Fibroblast of skin of scalp (primary cell): ENCODE measurements at regions not wholly inside any gene's neighbourhood (a gene's known extent, or its start where the extent isn't known, plus 50 kb on each side); places are given as distances from the start of the nearest gene placed in this dataset.
"Not testable (repeated sequence)": the region's sequence is repeated elsewhere in the genome, so short reads cannot be mapped to it uniquely, and the experiment has no call there.

Source experiments
- DNase-seq: peaks from one replicate; pipeline ENCODE4 v3.0.0-alpha.2; 2013

DNA sequence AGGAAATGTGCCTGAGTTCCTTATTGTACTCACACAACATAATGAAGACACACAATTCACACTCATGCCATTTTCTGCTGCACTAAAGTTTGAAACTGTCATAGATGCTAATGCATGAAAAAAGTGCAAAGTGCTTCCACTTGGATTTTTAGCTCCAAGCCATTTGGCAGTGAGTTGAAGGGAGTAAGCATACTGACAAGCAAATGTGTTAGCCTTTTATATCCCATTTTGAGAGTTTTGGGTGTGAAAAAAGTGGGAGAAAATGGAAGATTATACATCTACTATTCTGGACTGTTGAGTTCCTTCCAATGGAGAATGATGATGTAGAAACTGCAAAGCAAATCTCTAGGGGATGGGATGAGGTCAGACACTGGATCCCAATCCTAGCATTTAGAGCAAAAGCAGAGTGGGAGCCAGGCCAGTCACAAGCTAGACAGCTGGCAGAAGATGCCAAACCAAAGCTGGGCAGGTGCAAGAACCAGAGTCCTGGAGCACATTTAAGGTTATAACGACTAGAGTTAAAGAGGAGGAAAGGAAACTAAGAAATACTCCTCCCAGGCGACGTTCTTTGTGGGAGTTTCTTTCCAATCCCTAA is 216.8 kb downstream of the FBXO8 start:
- no peak for DNase-seq

- no peak for DNase-seq
Measured at GRCh38 chr4:174062831-174063230, 220.6 kb downstream of the FBXO8 start.

GRCh38 chr4:174061026-174061425 is 222.4 kb downstream of the FBXO8 start:
- DNase-seq: no peak

DNA sequence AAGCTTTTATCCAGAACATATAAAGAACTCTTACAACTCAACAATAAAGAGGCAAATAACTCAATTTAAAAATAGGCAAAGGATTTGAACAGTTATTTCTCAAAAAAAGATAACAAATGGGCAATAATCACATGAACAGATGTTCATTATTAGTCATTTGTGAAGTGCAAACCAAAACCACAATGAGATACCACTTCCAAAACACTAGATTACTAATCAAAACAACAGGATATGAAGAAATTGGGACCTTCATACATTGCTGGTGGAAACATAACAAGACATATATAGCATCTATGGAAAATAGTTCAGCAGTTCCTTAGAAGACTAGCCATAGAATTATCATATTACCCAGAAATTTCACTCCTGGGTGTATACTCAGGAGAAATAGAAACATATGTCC is 224.6 kb downstream of the FBXO8 start:
- no peak for DNase-seq

DNA sequence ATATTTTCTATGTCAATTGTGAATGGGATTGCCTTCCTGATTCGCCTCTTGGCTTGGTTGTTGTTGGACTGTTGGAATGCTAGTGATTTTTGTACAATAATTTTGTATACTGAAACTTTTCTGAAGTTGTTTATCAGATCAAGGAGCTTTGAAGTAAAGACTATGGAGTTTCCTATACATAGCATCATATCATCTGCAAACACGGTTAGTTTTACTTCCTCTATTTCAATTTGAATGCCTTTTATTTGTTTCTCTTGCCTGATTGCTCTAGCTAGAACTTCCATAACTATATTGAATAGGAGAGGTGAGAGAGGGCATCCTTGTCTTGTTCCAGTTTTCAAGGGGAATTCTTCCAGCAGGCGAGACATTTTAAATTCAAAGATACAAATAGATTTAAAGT is 226.5 kb downstream of the FBXO8 start:
- no peak for DNase-seq

GRCh38 chr4:174055344-174055743 is 228.1 kb downstream of the FBXO8 start:
- no peak for DNase-seq

GRCh38 chr4:174053895-174054294 is 229.6 kb downstream of the FBXO8 start:
- DNase-seq: no peak

DNA sequence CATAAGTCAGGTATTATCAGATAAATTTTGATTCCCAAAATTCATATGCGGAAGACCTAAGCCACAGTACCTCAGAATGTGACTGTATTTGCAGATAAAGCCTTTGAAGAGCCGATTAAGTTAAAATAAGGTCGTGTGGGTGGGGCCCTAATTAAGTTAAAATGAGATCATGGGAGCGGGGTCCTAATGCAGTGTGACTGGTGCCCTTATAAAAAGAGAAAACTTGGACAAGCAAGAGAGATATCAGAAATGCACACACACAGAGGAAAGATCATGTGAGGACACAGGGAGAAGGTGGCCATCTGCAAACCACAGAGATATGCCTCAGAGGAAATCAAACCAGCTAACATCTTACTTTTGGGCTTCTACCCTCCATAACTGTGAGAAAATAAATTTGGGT is 236.1 kb downstream of the FBXO8 start:
- DNase-seq: no peak

GRCh38 chr4:174045829-174046228 is 237.6 kb downstream of the FBXO8 start:
- DNase-seq: not testable (repeated sequence)

DNA sequence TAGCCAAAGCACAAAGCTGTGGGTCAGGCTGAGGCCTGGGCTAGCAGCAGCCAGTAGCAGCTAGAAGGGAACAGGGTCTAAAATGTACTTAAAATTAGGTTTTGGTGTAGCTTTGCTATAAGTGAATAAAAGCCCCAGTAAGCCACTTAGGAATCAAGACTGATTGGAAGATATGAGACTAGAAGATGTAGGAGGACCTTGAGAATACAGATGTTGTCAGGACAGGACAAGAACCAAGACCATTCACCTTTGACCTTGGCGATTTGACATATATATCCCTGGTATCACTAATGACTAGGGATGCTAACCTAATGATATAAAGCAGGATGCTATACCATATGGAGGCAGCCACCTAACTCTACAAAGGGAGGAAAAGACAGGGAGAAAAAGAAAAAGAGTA is 238.1 kb downstream of the FBXO8 start:
- no peak for DNase-seq

DNA sequence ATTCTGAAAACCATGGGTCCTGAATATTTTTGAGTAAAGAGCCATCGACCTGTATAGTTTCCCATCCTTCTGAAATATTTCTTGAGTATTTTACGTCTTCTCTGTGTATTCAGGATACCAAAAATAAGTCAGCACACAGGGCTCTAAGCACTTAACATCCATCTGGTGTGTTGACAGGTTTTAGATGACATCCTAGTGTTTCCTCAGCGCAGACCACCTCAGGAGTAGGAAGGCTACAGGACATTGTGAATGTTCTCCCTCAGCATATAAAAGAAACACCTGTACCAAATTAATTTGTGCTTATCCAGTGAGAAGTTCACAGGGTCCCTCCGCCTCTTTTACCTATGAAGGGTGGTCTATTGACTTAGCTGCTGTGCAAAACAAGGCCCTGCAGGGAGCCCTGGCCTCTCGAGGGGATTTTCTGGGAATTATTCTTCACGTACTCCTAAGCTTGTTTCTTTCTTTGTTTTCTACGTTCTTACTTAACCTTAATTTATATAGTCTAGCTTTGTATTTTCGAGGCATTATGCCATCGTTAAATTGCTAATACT is 241.8 kb downstream of the FBXO8 start:
- DNase-seq: no peak

DNA sequence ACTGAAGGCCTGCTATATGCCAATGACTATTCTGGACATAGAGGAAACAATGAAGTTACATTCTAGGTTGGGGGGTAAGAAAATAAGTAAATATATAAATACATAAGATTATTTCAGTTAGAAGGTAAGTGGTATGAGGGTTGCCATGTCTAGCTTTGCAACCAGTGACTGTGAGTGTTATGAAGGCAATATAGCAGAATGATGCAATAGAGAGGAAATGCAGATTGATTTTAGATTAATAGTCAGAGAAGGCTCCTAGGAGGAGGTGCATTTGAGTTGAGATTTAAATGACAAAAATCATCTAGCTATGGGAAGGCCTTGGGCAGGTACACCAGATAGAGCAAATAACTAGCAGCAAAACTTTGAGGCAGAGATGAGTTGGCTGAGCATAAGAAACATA is 243.2 kb downstream of the FBXO8 start:
- DNase-seq: no peak

GRCh38 chr4:174038481-174038880 is 245.0 kb downstream of the FBXO8 start:
- DNase-seq: no peak

- DNase-seq: no peak
Measured at GRCh38 chr4:174037631-174038030, 245.8 kb downstream of the FBXO8 start.

- no peak for DNase-seq
Measured at GRCh38 chr4:174037049-174037448, 246.4 kb downstream of the FBXO8 start.

GRCh38 chr4:174036576-174036975 is 246.9 kb downstream of the FBXO8 start:
- no peak for DNase-seq

DNA sequence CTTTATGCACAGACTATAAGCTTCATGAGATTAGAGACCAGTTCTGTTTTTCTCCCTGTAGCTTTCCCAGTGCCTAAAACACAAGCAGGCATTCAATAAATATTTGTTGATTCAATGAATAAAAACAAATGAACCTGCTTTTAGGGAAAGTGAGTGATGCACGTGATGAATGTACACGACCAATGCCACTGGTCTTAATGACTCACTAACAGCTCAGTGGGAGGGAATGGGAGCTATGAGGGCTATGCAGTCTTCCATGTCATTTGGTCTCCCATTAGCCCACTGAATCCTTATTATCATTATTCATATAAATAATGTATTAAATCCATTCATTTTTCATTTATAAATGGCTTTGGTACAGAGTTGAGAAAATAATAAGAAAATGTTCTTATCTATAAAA is 247.4 kb downstream of the FBXO8 start:
- peak; percentile 10 for DNase-seq

DNA sequence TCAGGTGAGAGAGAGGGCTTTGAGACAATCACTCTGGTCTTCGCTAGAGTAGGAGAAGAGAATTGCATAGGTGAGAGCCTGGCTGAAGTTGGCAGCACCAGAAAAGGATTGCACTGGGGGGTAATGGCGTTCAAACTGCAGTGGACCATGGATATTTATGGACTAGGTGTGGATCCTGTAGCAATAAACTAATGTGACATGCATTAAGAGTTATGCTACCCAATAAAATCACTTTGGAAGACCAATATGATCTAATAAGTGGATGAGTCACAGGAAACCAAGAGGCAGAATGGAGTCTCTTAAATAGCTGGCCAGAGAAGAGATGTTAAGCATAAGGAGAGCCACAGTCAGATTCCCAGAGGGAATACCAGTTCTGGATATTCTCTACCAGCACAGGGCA is 259.8 kb downstream of the FBXO8 start:
- DNase-seq: no peak

DNA sequence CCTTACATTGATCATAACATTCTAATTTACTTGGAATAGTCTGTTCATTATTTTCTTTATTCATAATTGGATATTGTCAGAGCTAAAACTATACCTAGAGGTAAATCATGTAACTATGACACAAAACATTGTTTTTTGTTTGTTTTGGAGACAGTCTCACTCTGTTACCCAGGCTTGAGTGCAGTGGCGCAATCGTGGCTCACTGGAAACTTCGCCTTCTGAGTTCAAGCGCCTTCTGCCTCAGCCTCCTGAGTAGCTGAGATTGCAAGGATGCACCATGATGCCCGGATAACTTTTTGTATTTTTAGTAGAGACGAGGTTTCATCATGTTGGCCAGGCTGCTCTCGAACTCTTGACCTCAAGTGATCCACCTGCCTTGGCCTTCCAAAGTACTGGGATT is 265.2 kb downstream of the FBXO8 start:
- no peak for DNase-seq

DNA sequence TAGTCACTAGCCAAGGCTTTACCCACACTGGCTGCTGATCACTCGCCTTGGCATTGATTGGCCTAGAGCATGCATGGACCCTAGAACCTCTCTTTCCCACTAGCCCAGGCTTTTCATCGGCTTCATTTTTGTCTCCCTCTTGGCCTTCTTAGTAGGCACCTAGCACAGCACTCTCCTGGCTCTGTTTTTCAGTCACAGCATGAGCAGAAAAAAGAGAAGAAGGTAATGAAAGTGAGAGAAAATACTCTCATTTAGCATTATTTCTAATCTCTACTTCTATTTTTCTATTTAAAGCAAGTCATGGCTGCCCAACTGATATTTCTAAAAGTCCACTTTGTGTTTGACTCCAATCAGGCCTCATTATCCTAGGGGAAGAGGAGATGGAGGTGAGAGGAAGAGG is 267.2 kb downstream of the FBXO8 start:
- no peak for DNase-seq

DNA sequence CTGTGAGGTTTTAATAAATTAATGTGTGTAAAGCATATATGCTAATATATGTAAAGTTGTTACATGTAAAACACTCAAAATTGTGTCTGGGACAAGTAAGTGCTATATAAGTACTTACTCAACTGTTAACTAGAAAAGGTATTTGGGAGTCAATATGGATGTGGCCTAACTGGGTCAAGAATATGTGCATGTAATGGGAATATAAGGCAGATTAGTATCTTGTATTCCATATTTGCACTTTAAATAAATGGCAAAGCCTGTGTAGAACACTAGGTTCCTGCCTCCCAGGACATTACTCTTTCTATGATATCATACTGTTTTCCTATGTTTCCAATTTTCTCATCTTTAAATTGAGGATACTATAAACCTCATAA is 270.6 kb downstream of the FBXO8 start:
- DNase-seq: no peak

GRCh38 chr4:174012135-174012885 is 271.2 kb downstream of the FBXO8 start:
- DNase-seq: no peak

DNA sequence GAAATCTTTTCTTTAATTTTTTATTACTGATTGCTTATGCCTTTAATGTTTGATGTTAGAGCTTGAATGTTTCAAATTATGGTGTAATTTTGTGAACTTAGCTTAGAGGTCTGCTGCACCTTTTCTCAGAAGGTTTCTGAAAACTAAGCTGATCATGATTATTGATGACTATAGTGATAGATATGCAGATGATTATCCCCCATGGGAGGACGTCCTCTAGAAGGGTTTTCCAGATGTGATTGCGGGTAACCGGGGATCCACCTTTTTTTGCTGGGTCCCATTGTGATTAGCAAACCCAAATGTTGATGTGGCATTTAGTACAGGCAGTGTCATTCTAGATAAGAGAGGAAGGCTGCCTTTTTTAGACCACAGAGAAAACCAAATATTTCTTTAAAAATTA is 272.9 kb downstream of the FBXO8 start:
- DNase-seq: no peak

DNA sequence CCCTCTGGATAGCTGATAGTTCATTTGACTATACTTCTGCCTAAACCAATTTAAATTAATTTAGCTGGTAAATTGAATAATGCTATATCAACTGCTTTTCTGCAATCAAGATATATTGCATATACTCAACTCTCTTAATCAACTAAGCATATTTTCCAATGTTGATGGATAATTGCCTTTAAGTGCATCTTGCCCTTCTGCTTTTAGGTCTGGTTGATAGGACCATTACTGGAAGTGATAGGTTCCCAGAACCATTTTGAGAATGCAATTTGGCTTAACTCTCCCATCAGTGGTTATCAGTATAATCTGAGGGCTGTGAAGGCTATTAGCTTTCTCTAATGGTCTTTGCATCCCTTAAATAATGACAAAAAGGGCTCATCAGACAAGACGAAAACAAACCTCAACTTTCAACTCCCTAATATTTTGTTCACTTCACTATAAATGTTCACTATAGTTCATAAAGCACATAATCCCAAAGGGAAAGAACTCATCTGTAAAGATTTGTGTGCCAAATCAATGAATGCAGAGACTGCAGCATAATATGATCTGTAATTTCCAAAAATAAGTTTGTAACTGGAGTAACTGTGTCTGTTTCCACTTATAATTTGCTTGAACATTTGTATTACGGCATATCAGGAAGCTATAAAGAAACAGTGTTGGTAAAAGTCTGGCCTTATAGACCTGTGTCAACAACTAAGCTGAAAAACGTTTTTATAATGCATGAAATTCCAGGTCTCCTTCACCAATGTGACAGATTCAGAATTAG is 273.6 kb downstream of the FBXO8 start:
- DNase-seq: no peak
